Spleen (tissue), 11 donors: ENCODE measurements at regions not wholly inside any gene's neighbourhood (a gene's known extent, or its start where the extent isn't known, plus 50 kb on each side); places are given as distances from the start of the nearest gene placed in this dataset.
"Not testable (repeated sequence)": the region's sequence is repeated elsewhere in the genome, so short reads cannot be mapped to it uniquely, and the experiment has no call there.

Experiments used
- DNase-seq: peaks from one replicate; pipeline ENCODE4 v3.0.0-alpha.2; 2020
- H3K27ac ChIP-seq, 8 donors: fragments of 200-600 bp; sonication (generic) in 7 of 8; 1 replicate in 4 of 8; 2 replicates in 4 of 8; pipeline versions ENCODE4 v1.5.0 to v1.8.0; 2016 to 2021; ENCODE audit warnings: inconsistent platforms in 4 of 8, mild to moderate bottlenecking in 4 of 8, moderate library complexity in 1 of 8
- H3K27me3 ChIP-seq, 7 donors: fragments of 200-600 bp; sonication (generic) in 6 of 7; replicated peaks in 1 of 7; 1 replicate in 4 of 7; 2 replicates in 3 of 7; pipeline versions ENCODE4 v1.5.0 to v1.8.0; 2016 to 2021; ENCODE audit warnings: inconsistent platforms in 3 of 7, mild to moderate bottlenecking in 1 of 7
- H3K36me3 ChIP-seq, 6 donors: fragments of 200-600 bp; sonication (generic) in 5 of 6; 1 replicate in 4 of 6; 2 replicates in 2 of 6; pipeline versions ENCODE4 v1.5.0 to v1.8.0; 2016 to 2021; ENCODE audit warnings: inconsistent platforms in 2 of 6
- H3K4me1 ChIP-seq, 6 donors: fragments of 200-600 bp; sonication (generic) in 5 of 6; 1 replicate in 3 of 6; 2 replicates in 3 of 6; pipeline versions ENCODE4 v1.5.0 to v1.8.0; 2016 to 2021; ENCODE audit warnings: inconsistent platforms in 3 of 6
- H3K4me3 ChIP-seq, 8 donors: fragments of 200-600 bp; sonication (generic) in 7 of 8; 1 replicate in 4 of 8; 2 replicates in 4 of 8; pipeline versions ENCODE4 v1.5.0 to v1.8.0; 2016 to 2021; ENCODE audit warnings: inconsistent platforms in 4 of 8, mild to moderate bottlenecking in 4 of 8, moderate library complexity in 2 of 8
- H3K9me3 ChIP-seq, 8 donors: fragments of 200-600 bp; sonication (generic) in 7 of 8; 1 replicate in 4 of 8; 2 replicates in 4 of 8; pipeline versions ENCODE4 v1.5.0 to v1.8.0; 2016 to 2021; ENCODE audit warnings: inconsistent platforms in 4 of 8
- POLR2A ChIP-seq, 3 donors: fragments of 450-650 bp; IDR thresholded peaks; one replicate each; pipeline ENCODE4 v1.5.1; 2017; ENCODE audit warnings: antibody characterized with exemption in 3 of 3, mild to moderate bottlenecking in 1 of 3
- POLR2AphosphoS5 ChIP-seq, 3 donors: sonication (generic); formaldehyde crosslinking; IDR thresholded peaks; one replicate each; pipeline ENCODE4 v1.5.1; 2017; ENCODE audit warnings: antibody characterized with exemption in 3 of 3
- WGBS, 5 donors: extraction: QIAGEN DNeasy Blood & Tissue Kit in 3 of 5; methylation state at CpG; one replicate each; pipeline versions ENCODE4 v1.1.5 to v1.1.7; 2013 to 2018; 5-methylcytosine and 5-hydroxymethylcytosine counted together
- intact Hi-C: fragments of 100-400 bp; cut with DNase I; formaldehyde crosslinking; loops from one replicate; pipeline ENCODE4 v1.15.0; 2023; ENCODE audit warnings: low total_unique reads
- TF ChIP-seq, protein P1 (sequence below), 11 experiments: fragments of 200-600 bp in 7 of 11; fragments of 450-650 bp in 4 of 11; sonication (generic) in 4 of 11; IDR thresholded peaks in 8 of 11; conservative IDR thresholded peaks in 3 of 11; 1 replicate in 7 of 11; 2 replicates in 4 of 11; pipeline versions ENCODE4 v1.4.0 to v1.8.0; 2016 to 2021; ENCODE audit warnings: antibody characterized with exemption in 11 of 11, inconsistent platforms in 4 of 11, mild to moderate bottlenecking in 1 of 11
- donor health status: healthy with polysubstance abuse.
- donor health status: DM: no; HTN: no; CAD: no; lungs with moderate emphysema.
- donor health status: DM: no; HTN: no; CAD: no.
- donor health status: Bipolar disorder and iron deficiency.
- donor health status: healthy.
- donor health status: DM: no; HTN: no; CAD: no.
- donor health status: DM: yes; HTN: yes; CAD: no.

DNA sequence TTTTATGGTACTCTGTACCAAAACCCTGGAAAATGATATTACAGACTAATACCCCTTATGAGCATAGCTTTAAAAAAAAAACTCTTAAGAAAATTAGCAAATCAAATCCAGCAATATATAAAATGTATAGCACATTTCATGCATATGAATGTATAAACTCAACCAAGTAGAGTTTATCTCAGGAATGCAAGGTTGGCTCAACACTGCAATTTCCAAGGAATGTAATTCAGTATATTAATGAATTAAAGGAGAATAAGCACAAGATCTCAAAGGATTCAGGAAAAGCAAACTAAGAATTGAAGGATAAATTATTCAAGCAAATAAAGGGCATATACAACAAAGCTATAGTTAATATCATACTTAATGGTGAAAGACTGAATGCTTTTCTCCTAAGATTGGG, 61.9 kb upstream of the RPL38 start:
- Histone ChIP-seq H3K27ac (no peak overlapping the region), H3K36me3 (no peaks in the 10 kb centered on the region), H3K4me1 (no peaks in the 10 kb centered on the region), H3K9me3 (peaks cover 8 to 64% (median 53%) of the 10 kb centered on the region in 8 donors), H3K4me3 (no peak overlapping the region), H3K27me3 (peaks cover 0 to 27% (median 0%) of the 10 kb centered on the region in 7 donors)
- DNase-seq: no peak
- intact Hi-C loops: no loop called here
- no peak for TF ChIP-seq POLR2AphosphoS5 (IDR thresholded peaks at IDR 0.05)
- TF ChIP-seq, protein P1, sequence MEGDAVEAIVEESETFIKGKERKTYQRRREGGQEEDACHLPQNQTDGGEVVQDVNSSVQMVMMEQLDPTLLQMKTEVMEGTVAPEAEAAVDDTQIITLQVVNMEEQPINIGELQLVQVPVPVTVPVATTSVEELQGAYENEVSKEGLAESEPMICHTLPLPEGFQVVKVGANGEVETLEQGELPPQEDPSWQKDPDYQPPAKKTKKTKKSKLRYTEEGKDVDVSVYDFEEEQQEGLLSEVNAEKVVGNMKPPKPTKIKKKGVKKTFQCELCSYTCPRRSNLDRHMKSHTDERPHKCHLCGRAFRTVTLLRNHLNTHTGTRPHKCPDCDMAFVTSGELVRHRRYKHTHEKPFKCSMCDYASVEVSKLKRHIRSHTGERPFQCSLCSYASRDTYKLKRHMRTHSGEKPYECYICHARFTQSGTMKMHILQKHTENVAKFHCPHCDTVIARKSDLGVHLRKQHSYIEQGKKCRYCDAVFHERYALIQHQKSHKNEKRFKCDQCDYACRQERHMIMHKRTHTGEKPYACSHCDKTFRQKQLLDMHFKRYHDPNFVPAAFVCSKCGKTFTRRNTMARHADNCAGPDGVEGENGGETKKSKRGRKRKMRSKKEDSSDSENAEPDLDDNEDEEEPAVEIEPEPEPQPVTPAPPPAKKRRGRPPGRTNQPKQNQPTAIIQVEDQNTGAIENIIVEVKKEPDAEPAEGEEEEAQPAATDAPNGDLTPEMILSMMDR (IDR thresholded peaks at IDR 0.05 in 8 of 11, conservative IDR thresholded peaks at IDR 0.05 in 3 of 11): no peak
- TF ChIP-seq POLR2A (IDR thresholded peaks at IDR 0.05): no peak

DNA sequence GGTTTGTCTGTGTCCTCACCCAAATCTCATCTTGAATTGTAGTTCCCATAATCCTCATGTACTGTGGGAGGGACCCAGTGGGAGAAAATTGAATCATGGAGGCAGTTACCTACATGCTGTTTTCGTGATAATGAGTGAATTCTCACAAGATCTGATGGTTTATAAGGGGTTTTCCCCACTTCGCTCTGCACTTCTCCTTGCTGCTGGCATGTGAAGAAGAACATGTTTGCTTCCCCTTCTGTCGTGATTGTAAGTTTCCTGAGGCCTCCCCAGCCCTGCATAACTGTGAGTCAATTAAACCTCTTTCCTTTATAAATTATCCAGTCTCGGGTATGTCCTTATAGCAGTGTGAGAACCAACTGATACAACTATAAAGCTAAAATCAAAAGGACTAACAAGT, 60.2 kb upstream of the RPL38 start:
- intact Hi-C loops, DNase-seq, H3K4me3 ChIP-seq, H3K36me3 ChIP-seq, H3K27ac ChIP-seq, H3K4me1 ChIP-seq: not testable (repeated sequence)
- Histone ChIP-seq H3K27me3 (peaks cover 0 to 30% (median 0%) of the 10 kb centered on the region in 7 donors), H3K9me3 (peaks cover 8 to 64% (median 53%) of the 10 kb centered on the region in 8 donors)
- WGBS, 5 donors: 69 to 79% (median 78%) methylated on average over 4 of the region's 4 CpGs

- H3K36me3 ChIP-seq: no peaks in the 10 kb centered on the region
- H3K4me1 ChIP-seq: no peaks in the 10 kb centered on the region
- H3K9me3 ChIP-seq: peaks cover 8 to 43% (median 40%) of the 10 kb centered on the region in 8 donors
- no peak for DNase-seq
- no peak overlapping the region for H3K27ac ChIP-seq
- TF ChIP-seq POLR2AphosphoS5 (IDR thresholded peaks at IDR 0.05): no peak
- TF ChIP-seq POLR2A (IDR thresholded peaks at IDR 0.05): no peak
- TF ChIP-seq, protein P1 (IDR thresholded peaks at IDR 0.05 in 8 of 11, conservative IDR thresholded peaks at IDR 0.05 in 3 of 11): no peak
- peaks cover 0 to 48% (median 0%) of the 10 kb centered on the region in 7 donors for H3K27me3 ChIP-seq
- intact Hi-C loops: no loop called here
- no peak overlapping the region for H3K4me3 ChIP-seq
- WGBS, 5 donors: 59 to 69% (median 63%) methylated on average over 6 of the region's 6 CpGs
Measured at GRCh38 chr17:74145756-74146155, 57.7 kb upstream of the RPL38 start.

DNA sequence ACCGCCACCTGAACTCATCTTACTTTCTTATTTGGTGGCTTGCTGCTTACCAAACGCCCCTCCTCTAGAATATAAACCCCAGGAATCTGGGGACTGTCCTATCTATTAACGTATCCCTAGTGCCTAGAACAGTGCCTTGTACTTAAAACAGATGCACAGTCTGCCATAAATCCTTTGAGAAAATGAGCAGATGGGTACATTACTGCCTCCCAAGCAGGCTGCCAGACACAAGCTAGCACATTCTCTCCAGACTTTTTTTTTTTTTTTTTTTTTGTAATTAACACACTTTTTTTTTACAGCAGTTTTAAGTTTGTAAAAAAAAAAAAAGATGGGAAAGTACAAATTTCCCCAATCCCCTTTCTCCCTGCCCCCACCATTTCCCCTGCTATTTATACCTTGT, 57.3 kb upstream of the RPL38 start:
- peaks cover 8 to 39% (median 36%) of the 10 kb centered on the region in 8 donors for H3K9me3 ChIP-seq
- intact Hi-C loops: no loop called here
- H3K4me1 ChIP-seq: no peaks in the 10 kb centered on the region
- peaks cover 0 to 53% (median 0%) of the 10 kb centered on the region in 7 donors for H3K27me3 ChIP-seq
- H3K27ac ChIP-seq: no peak overlapping the region
- DNase-seq: no peak
- TF ChIP-seq POLR2A (IDR thresholded peaks at IDR 0.05) (no peak), POLR2AphosphoS5 (IDR thresholded peaks at IDR 0.05) (no peak)
- TF ChIP-seq, protein P1 (IDR thresholded peaks at IDR 0.05 in 8 of 11, conservative IDR thresholded peaks at IDR 0.05 in 3 of 11): no peak
- WGBS, 5 donors: 76 to 94% (median 79%) methylated on average over 3 of the region's 3 CpGs
- no peak overlapping the region for H3K4me3 ChIP-seq
- no peaks in the 10 kb centered on the region for H3K36me3 ChIP-seq
